ENCODE measurements at regions not wholly inside any gene's neighbourhood (a gene's known extent, or its start where the extent isn't known, plus 50 kb on each side); places are given as distances from the start of the nearest gene placed in this dataset.

- TF ChIP-seq CTCF (IDR thresholded peaks at IDR 0.05) (no peak), ZFX (IDR thresholded peaks at IDR 0.05; ENCODE audit: borderline replicate concordance) (no peak)
These were observed 580.9 kb downstream of the SOX5 start for GRCh38 chr12:23368590-23368989.

Data from 22Rv1 (cell line).